D721Med (cell line): ENCODE measurements at regions not wholly inside any gene's neighbourhood (a gene's known extent, or its start where the extent isn't known, plus 50 kb on each side); places are given as distances from the start of the nearest gene placed in this dataset.

Experiments used
- DNase-seq: peaks from one replicate; pipeline ENCODE4 v3.0.0; 2011; ENCODE audit warnings: low spot score; ENCODE audit not compliant: insufficient read length
- FAIRE-seq: peaks from 2 replicates; lab custom pipeline; 2011; peaks lifted over from hg19 to GRCh38; lab: Jason Lieb, UNC
- CTCF ChIP-seq: IDR thresholded peaks from 2 replicates; pipeline ENCODE4 v1.5.1; 2012; ENCODE audit warnings: mild to moderate bottlenecking, control low read depth; ENCODE audit not compliant: insufficient read depth; ENCODE audit errors: missing control alignments

- TF ChIP-seq CTCF, result no peak
- FAIRE-seq (no peak), DNase-seq (no peak)
These were observed 62.5 kb upstream of the HPCAL1 start for GRCh38 chr2:10240161-10240681.

- DNase-seq (no peak), FAIRE-seq (no peak)
- TF ChIP-seq CTCF, result no peak
These were observed 61.6 kb upstream of the HPCAL1 start for GRCh38 chr2:10240911-10241610.

GRCh38 chr2:10241641-10242430, 60.9 kb upstream of the HPCAL1 start:
- FAIRE-seq, result no peak
- DNase-seq, result no peak
- TF ChIP-seq CTCF, result no peak

- no peak for TF ChIP-seq CTCF
- DNase-seq, result no peak
- FAIRE-seq, result no peak
These were observed 60.3 kb upstream of the HPCAL1 start for GRCh38 chr2:10242451-10242850.

- FAIRE-seq, result no peak
- DNase-seq, result no peak
- TF ChIP-seq CTCF, result no peak
These were observed 59.4 kb upstream of the HPCAL1 start for GRCh38 chr2:10242998-10243925.

GRCh38 chr2:10243926-10244270, 58.8 kb upstream of the HPCAL1 start:
- TF ChIP-seq CTCF, result no peak
- no peak for DNase-seq
- no peak for FAIRE-seq
